ENCODE measurements at regions not wholly inside any gene's neighbourhood (a gene's known extent, or its start where the extent isn't known, plus 50 kb on each side); places are given as distances from the start of the nearest gene placed in this dataset.
"Not testable (repeated sequence)": the region's sequence is repeated elsewhere in the genome, so short reads cannot be mapped to it uniquely, and the experiment has no call there.

- H3K27me3 Mint-ChIP-seq (ENCODE audit: insufficient read depth, low read depth) = no peaks in the 10 kb centered on the region
- Histone ChIP-seq H3K4me2 (no peak overlapping the region), H3K4me3 (no peak overlapping the region), H3K79me2 (ENCODE audit: low read depth) (no peaks in the 10 kb centered on the region), H4K20me1 (ENCODE audit: low read depth) (no peaks in the 10 kb centered on the region), H3K36me3 (no peaks in the 10 kb centered on the region), H3F3A (ENCODE audit: low read depth) (no peaks in the 10 kb centered on the region), H3K4me1 (no peaks in the 10 kb centered on the region), H3K27me3 (no peaks in the 10 kb centered on the region), H3K9ac (no peak overlapping the region), H3K27ac (no peak overlapping the region), H3K9me3 (ENCODE audit: low read depth) (no peaks in the 10 kb centered on the region), H2AFZ (replicated peaks) (no peak overlapping the region)
- no peak for TF ChIP-seq CTCF (IDR thresholded peaks at IDR 0.05)
- TF ChIP-seq EZH2phosphoT487 (IDR thresholded peaks at IDR 0.05) = no peak
- TF ChIP-seq EZH2 (IDR thresholded peaks at IDR 0.05) = no peak
- H3K27ac Mint-ChIP-seq = no peak overlapping the region
- DNase-seq (ENCODE audit: low spot score) = no peak
- H3K36me3 Mint-ChIP-seq = no peaks in the 10 kb centered on the region
- H3K9me3 Mint-ChIP-seq = peaks cover 7% of the 10 kb centered on the region
- no peak overlapping the region for H3K4me3 Mint-ChIP-seq
- H3K4me1 Mint-ChIP-seq = no peaks in the 10 kb centered on the region
These were observed 217.8 kb downstream of the KITLG start for GRCh38 chr12:88362439-88362838.

GRCh38 chr12:88365403-88365802 lies 214.9 kb downstream of the KITLG start:
- H3K36me3 Mint-ChIP-seq = no peaks in the 10 kb centered on the region
- no peak overlapping the region for H3K4me3 ChIP-seq
- H3K79me2 ChIP-seq (ENCODE audit: low read depth) = no peaks in the 10 kb centered on the region
- no peaks in the 10 kb centered on the region for H4K20me1 ChIP-seq (ENCODE audit: low read depth)
- H3F3A ChIP-seq (ENCODE audit: low read depth) = no peaks in the 10 kb centered on the region
- DNase-seq (ENCODE audit: low spot score) = no peak
- H3K27ac Mint-ChIP-seq = no peak overlapping the region
- TF ChIP-seq EZH2phosphoT487 (IDR thresholded peaks at IDR 0.05) (no peak), EZH2 (IDR thresholded peaks at IDR 0.05) (no peak), CTCF (IDR thresholded peaks at IDR 0.05) (no peak)
- H3K4me3 Mint-ChIP-seq = no peak overlapping the region
- H3K27me3 Mint-ChIP-seq (ENCODE audit: insufficient read depth, low read depth) = no peaks in the 10 kb centered on the region
- H3K4me2 ChIP-seq = no peak overlapping the region
- H3K4me1 ChIP-seq = no peaks in the 10 kb centered on the region
- H3K27ac ChIP-seq = no peak overlapping the region
- H3K9me3 Mint-ChIP-seq = peaks cover 7% of the 10 kb centered on the region
- H3K9me3 ChIP-seq (ENCODE audit: low read depth) = no peaks in the 10 kb centered on the region
- H3K9ac ChIP-seq = no peak overlapping the region
- H2AFZ ChIP-seq (replicated peaks) = no peak overlapping the region
- H3K36me3 ChIP-seq = no peaks in the 10 kb centered on the region
- H3K27me3 ChIP-seq = no peaks in the 10 kb centered on the region
- H3K4me1 Mint-ChIP-seq = no peaks in the 10 kb centered on the region

DNA sequence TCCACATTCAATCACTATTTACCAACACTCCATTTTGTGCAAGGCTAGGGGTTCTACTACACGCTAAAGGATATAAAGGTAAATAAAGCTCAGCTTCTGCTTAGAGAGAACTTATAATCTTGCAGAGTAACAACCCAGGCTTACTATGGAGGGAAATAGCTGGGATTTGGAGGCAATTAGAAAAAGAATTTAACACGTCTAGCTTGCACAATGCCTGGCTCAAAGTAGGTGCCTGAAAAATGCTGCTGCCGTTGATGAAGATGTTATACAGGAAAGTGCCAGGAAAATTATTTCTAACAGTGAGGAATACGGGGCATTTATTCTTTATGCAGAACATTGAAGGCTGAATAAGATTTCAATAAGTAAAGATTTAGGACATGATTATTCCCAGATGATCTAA lies 214.2 kb downstream of the KITLG start:
- no peaks in the 10 kb centered on the region for H4K20me1 ChIP-seq (ENCODE audit: low read depth)
- no peak overlapping the region for H3K4me3 ChIP-seq
- peaks cover 7% of the 10 kb centered on the region for H3K9me3 Mint-ChIP-seq
- H3K4me3 Mint-ChIP-seq = no peak overlapping the region
- H2AFZ ChIP-seq (replicated peaks) = no peak overlapping the region
- H3K4me1 ChIP-seq = no peaks in the 10 kb centered on the region
- no peaks in the 10 kb centered on the region for H3F3A ChIP-seq (ENCODE audit: low read depth)
- H3K36me3 Mint-ChIP-seq = no peaks in the 10 kb centered on the region
- no peaks in the 10 kb centered on the region for H3K79me2 ChIP-seq (ENCODE audit: low read depth)
- TF ChIP-seq EZH2 (IDR thresholded peaks at IDR 0.05) = no peak
- TF ChIP-seq EZH2phosphoT487 (IDR thresholded peaks at IDR 0.05) = no peak
- no peak for TF ChIP-seq CTCF (IDR thresholded peaks at IDR 0.05)
- no peak overlapping the region for H3K9ac ChIP-seq
- DNase-seq (ENCODE audit: low spot score) = no peak
- H3K4me1 Mint-ChIP-seq = no peaks in the 10 kb centered on the region
- no peak overlapping the region for H3K27ac Mint-ChIP-seq
- H3K27ac ChIP-seq = no peak overlapping the region
- no peaks in the 10 kb centered on the region for H3K36me3 ChIP-seq
- H3K9me3 ChIP-seq (ENCODE audit: low read depth) = no peaks in the 10 kb centered on the region
- H3K27me3 ChIP-seq = no peaks in the 10 kb centered on the region
- no peaks in the 10 kb centered on the region for H3K27me3 Mint-ChIP-seq (ENCODE audit: insufficient read depth, low read depth)
- H3K4me2 ChIP-seq = no peak overlapping the region

- TF ChIP-seq CTCF (IDR thresholded peaks at IDR 0.05) = no peak
- TF ChIP-seq EZH2phosphoT487 (IDR thresholded peaks at IDR 0.05) = no peak
- TF ChIP-seq EZH2 (IDR thresholded peaks at IDR 0.05) = no peak
- H3K36me3 ChIP-seq = no peaks in the 10 kb centered on the region
- H3K79me2 ChIP-seq (ENCODE audit: low read depth) = no peaks in the 10 kb centered on the region
- H3K4me3 ChIP-seq = no peak overlapping the region
- Mint-ChIP-seq H3K36me3 (no peaks in the 10 kb centered on the region), H3K27me3 (ENCODE audit: insufficient read depth, low read depth) (no peaks in the 10 kb centered on the region), H3K27ac (no peak overlapping the region), H3K4me3 (no peak overlapping the region), H3K4me1 (no peaks in the 10 kb centered on the region), H3K9me3 (peaks cover 5% of the 10 kb centered on the region)
- H3K9me3 ChIP-seq (ENCODE audit: low read depth) = no peaks in the 10 kb centered on the region
- no peaks in the 10 kb centered on the region for H3F3A ChIP-seq (ENCODE audit: low read depth)
- no peak overlapping the region for H3K27ac ChIP-seq
- H4K20me1 ChIP-seq (ENCODE audit: low read depth) = no peaks in the 10 kb centered on the region
- no peaks in the 10 kb centered on the region for H3K4me1 ChIP-seq
- no peak overlapping the region for H2AFZ ChIP-seq (replicated peaks)
- no peak overlapping the region for H3K4me2 ChIP-seq
- DNase-seq (ENCODE audit: low spot score) = no peak
- no peaks in the 10 kb centered on the region for H3K27me3 ChIP-seq
- no peak overlapping the region for H3K9ac ChIP-seq
These were observed 213.0 kb downstream of the KITLG start for GRCh38 chr12:88367231-88367630.

DNA sequence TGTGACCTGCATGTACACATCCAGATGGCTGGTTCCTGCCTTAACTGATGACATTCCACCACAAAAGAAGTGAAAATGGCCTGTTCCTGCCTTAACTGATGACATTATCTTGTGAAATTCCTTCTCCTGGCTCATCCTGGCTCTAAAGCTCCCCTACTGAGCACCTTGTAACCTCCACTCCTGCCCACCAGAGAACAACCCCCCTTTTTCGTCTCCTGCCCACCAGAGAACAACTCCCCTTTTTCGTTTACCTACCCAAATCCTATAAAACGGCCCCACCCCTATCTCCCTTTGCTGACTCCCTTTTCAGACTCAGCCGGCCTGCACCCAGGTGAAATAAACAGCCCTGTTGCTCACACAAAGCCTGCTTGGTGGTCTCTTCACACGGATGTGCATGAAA lies 212.2 kb downstream of the KITLG start:
- not testable (repeated sequence) for H3K4me3 ChIP-seq; H3K4me1 Mint-ChIP-seq; H3K27me3 Mint-ChIP-seq (ENCODE audit: insufficient read depth, low read depth); H3K4me1 ChIP-seq; H3K79me2 ChIP-seq (ENCODE audit: low read depth); H2AFZ ChIP-seq (replicated peaks); H3K36me3 Mint-ChIP-seq; H3K4me3 Mint-ChIP-seq; DNase-seq (ENCODE audit: low spot score); H3K27ac ChIP-seq; H3K9me3 Mint-ChIP-seq; H4K20me1 ChIP-seq (ENCODE audit: low read depth); H3K9ac ChIP-seq; H3K36me3 ChIP-seq; H3K27me3 ChIP-seq; H3K27ac Mint-ChIP-seq; H3F3A ChIP-seq (ENCODE audit: low read depth); H3K4me2 ChIP-seq; H3K9me3 ChIP-seq (ENCODE audit: low read depth)
